ENCODE measurements at regions not wholly inside any gene's neighbourhood (a gene's known extent, or its start where the extent isn't known, plus 50 kb on each side); places are given as distances from the start of the nearest gene placed in this dataset.

DNA sequence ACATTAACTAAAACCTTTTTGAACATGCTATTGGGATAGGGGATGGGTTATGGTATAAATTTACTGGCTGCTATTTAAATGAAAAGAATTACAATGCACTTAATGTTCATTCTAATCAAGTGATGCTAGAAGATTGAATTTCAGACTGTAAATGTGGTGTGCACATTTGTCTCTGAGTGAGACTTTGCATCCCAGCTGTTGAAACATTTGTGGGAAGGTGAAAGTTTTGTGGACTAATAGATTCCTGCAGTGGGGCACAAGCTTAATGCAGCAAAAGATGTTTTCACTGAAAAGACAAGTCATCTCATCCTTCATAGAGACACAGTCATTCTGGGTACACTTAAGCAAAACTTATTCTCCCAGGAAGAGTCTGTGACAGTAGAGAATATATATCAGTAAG, 323.6 kb downstream of the NFIB start:
- DNase-seq = no peak

DNA sequence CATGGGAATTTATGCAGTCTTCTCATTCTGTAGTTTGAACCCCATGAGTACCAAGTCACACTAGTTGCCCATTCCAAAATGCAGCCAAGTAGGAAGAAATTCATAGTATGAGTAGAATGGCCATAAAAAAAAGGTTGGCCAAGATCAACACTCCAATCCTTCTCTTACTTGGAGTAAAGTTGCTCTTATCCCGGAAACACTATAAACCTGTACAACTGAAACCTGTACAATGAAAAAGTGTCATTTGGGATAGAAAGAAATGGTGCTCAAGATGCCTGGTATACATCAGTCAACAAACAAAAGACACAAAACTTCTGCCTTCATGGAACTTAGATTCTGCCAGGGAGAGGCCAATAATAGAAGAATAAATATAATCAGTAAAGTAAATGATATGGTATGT, 325.0 kb downstream of the NFIB start:
- no peak for DNase-seq

GRCh38 chr9:13983607-13984006, 330.3 kb downstream of the NFIB start:
- no peak for DNase-seq

GRCh38 chr9:13979941-13980318, 334.0 kb downstream of the NFIB start:
- DNase-seq = no peak

- peak; percentile 76 for DNase-seq
Measured at GRCh38 chr9:13975611-13976290, 338.2 kb downstream of the NFIB start.

DNA sequence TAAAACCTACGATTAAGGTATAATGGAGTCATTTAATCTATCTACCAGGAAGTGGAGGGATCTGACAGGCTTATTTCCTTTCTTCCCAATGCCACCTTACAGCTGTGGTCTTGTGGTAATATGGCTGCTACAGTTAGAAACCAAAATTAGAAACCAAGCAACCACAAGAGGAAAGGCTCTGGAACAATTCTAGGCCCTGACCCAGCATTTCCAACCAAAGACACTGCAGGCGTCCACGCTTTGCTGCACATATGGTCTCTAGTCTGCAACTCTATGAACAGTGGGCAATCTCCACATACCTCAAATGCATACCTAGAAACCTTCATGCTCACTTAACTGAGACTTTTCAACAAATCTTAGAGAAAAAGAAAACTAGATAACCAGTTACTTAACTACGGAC, 339.1 kb downstream of the NFIB start:
- no peak for DNase-seq

DNA sequence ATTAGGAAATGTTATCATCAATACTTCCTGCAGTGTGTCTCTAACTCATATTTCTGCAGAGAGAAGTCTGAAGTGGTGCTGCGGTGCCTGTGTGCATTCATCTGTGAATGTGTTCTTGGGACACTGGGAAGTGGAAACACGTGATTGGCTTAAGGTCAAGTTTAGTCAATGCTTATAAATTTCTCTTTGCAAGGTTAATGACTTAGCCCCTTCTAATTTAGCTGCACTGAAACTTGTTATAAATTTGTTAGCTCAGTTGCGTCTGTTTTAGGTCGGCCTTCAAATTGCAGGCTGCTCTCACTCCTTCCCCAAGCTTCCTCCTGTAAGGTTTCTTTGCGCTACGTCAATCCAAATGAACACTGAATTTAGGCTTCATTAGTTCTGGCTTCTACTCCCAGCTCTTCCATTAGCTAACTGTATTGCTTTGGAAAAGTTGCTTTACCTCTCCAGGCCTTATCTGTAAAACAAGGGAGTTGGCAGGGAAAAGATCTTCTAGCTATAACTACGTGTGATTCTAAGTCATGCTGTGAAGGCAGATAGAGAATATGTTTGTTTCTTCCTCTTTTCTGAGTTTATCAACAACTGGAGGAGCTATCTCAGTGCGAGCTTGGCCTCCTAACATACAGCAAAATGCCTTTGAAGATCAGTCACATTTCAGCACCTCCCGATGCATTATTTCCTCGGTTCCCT, 341.8 kb downstream of the NFIB start:
- no peak for DNase-seq

GRCh38 chr9:13971415-13971814, 342.5 kb downstream of the NFIB start:
- DNase-seq = no peak

- DNase-seq = no peak
Measured at GRCh38 chr9:13970426-13970825, 343.5 kb downstream of the NFIB start.

DNA sequence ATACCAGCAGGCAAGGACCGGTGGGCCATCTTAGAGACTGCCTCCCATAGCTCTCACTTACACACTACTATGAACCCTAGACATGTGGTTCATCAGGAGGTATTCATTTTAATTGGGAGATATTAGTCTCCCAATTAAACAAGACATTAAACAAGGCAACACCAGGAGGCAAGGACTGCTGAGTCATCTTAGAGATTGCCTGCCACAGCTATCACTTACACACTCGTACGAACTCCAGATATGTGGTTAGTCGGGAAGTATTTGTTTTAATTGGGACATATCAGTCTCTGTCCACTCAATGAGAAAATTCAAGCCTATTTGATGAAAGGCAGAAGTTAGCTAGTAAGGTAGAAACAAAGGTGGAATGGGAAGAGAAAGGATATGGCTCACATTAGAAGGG, 343.9 kb downstream of the NFIB start:
- no peak for DNase-seq

DNA sequence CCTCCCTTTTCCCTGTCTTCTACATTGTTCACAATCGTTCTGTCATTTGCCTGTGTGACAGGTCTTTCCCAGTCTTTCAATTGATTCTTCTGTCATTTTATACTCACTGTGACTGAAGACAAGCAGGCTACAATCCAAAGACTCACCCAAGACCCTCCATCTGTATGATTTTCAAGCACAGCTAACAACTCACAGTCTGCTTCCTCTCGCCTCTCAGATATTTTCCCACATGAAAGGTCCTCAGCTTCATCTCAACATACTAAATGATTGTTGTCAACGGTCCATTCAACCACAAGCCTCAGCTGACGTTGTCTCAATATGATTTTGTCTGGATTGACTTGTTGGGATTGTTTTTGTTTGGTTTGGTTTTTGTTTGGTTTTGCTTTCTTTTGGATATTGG, 346.5 kb downstream of the NFIB start:
- DNase-seq = no peak

DNA sequence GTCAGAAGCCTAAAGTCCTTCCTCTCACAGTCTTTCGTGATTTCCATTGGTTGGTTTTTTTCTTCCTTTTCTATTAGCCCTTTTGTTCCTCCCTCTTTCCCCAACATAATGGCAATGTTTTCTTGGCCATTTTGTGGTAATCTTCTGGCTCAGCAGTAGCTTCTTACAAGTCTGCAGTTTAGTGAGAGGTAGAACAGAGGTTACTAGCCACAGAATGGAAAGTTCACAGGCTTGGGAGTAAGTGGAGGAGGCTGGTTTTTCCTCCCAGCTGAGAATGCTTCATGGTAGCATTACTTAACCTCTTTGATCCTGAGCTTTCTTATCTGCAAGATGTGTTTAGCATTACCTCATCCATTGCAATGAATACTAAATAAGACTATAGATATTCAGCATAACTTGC, 346.9 kb downstream of the NFIB start:
- DNase-seq = no peak

DNA sequence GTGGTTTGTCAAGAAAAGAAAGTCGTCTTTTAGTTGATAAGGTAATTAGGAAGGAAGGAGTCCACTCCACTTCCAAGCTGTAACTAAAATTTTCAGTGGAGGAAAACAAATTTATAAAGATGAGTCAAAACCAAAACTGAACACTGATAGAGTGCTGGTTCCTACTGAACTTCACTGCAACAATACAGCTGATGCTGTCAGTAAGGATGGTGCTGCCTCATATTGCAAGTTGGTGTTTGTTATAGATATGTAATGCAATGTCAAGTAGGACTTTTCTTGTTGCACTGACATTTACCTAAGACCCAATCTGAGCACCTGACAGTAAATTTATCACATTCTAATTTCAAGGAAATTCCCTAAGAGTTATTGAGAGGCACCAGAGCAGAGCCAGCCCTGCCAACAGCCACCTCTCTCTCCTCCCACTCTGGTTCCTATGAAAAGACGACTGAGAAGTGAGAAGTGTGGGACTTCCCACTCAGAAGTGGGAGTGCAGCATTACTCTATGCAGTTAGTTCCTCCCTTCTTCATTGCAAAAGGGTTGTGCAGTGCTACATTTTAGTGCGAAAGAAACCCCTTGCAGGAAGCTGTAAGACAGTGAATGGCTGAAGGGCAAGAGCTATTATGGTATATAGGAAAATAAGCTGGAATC, 350.8 kb downstream of the NFIB start:
- no peak for DNase-seq

GRCh38 chr9:13962006-13962405, 351.9 kb downstream of the NFIB start:
- peak; percentile 33 for DNase-seq

DNA sequence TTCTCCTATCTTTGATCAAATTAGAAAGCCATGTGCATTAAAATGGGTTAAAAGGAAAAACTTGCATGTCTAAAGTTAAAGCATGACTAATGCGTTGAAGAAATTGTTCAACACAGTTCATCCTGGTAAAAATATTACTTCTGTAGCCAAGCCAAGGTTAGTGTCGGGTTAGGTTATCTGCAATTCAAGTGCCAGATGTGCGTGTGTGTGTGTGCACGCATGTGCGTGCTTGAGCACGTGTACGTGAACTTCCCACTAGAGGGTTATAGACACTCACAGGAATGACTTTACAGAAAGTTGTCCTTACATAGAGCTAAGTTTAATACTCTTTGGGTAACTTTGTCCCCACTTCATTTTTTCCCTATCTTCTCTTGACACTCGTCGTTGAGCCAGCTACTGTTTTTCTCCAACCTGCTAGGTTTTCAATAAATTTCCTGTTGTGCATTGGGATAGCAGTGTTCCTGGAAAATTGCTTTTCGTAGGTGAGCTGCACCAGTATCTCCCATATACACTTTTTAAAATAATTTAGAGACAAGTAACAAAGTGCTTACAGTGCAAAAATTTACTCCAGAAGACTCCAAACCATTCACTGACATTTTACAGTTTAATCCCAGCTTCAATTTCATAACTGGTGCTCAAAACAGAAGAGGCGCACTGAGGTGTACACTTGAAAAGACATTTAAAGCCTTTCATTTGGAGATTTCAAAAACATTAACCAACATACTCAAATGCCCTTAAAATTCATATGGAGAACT, 353.8 kb downstream of the NFIB start:
- DNase-seq = peak; percentile 33

GRCh38 chr9:13958672-13959071, 355.3 kb downstream of the NFIB start:
- no peak for DNase-seq

DNA sequence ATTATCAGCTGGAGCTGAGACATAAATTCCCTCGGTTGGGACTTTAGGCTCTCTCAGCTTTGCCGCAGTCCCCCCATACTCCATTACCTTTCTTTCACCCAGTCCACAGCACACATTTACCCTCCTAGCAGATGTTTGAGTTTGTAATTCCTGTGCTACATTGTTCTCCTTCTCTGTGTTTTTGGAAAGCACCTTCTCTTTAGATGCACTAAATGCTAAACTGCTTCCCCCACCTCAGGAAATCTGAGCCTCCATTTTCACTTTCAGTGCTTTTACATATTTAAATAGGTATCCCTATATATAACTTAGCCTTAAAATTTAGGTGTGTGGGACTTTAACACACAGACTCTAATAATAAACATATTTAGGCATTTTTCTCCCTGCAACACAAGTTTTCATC, 356.9 kb downstream of the NFIB start:
- DNase-seq = no peak

DNA sequence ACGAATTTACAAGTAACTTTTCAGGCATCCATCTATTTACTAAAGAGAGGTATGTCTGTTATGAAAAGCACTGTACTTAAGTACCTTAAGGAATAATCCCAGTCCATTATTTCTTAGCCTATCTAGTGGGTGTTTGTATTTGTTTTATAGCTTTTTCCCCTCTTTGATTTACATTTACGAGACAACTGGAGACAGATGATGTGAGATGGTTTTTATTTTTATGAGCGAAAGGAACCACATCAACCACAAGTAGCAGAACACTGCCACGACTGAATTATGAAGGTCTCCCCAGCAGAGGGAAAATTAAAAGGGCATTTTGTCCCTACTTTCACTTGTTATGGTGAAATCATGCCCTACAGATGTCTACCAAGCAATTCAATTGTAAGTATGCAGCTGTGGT, 357.8 kb downstream of the NFIB start:
- DNase-seq = peak; percentile 28

GRCh38 chr9:13952906-13953305, 361.0 kb downstream of the NFIB start:
- no peak for DNase-seq

- DNase-seq = no peak
Measured at GRCh38 chr9:13948037-13948436, 365.9 kb downstream of the NFIB start.

DNA sequence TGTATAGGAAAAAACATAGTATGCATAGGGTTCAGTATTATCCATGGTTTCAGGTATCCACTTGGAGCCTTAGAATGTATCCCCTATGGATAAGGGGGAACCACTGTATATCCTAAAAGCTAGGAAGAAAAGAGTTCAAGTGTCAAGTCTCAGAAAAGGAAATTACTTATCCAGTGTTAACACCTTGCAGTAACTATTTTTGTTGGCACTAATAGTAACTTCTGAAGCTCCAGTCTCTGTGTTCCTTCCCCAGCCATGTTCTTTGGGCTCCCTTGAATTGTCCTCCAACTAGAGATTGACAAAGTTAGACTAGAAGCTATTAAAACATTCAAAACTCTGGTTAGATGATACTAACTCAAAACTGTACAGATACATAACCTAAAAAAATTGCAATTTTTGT, 370.8 kb downstream of the NFIB start:
- DNase-seq = no peak

DNA sequence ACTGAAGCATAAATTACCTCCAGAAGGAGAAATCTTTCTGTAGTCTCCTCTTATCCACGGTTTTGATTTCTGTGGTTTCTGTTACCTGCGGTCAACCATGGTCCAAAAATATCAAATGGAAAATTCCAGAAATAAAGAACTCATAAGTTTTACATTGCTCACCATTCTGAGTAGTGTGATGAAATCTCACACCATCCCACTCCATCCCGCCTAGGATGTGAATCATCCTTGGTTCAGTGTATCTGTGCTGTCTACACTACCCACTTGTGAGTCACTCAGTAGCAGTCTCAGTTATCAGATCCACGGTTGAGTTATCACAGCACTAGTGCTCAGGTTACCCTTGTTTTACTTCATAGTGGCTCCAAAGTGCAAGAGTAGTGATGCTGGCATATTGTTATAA, 371.2 kb downstream of the NFIB start:
- DNase-seq = peak; percentile 98

DNA sequence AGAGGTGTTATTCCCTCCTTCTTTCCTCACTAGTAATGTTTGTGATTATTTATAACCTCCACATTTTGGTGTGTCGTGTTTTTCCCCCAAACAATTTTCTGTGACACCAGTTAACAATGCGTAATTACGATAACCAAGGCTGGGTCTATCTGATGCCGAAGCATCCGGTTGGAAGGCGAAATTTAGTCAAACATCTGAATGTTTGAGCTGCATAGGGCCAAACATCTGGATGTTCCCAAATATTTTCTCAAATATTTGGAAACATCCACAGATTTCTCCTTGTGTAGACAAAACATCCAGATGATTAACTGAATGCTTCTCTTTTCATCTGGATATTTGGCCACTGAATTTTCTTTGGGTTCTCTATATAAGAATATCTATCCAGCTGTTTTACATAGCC, 371.7 kb downstream of the NFIB start:
- DNase-seq = no peak

DNA sequence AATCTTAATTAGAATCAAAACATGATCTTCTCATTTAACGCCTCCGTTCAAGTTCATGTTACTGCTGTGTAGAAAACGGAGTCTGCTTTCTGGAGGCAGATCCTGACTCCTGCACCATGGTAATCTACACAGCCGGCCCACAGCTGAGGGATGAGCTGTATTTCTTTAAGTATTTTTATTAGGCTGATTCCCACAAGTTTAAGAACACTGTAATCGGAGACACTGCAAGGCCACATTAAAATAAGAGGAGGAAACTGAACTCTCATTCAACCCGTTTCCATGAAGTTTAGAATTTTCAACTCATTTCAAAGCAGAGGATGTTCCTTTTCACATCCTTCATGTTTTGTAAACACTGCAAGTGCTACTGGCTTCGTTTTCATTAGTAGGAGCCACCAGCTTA, 372.2 kb downstream of the NFIB start:
- DNase-seq = peak; percentile 71

Data from fibroblast of skin of right biceps (primary cell).